HepG2 (cell line): ENCODE measurements at regions not wholly inside any gene's neighbourhood (a gene's known extent, or its start where the extent isn't known, plus 50 kb on each side); places are given as distances from the start of the nearest gene placed in this dataset.
A peak's percentile ranks its signal among the peaks of the same experiment; 100 is the strongest.

Experiments used
- AFF4 ChIP-seq: sonication (generic); formaldehyde crosslinking; IDR thresholded peaks from 2 replicates; pipeline ENCODE4 v1.4.0; 2020; ENCODE audit warnings: missing genetic modification reagents
- ATF7 ChIP-seq, 2 experiments: fragments of 450-650 bp in 1 of 2; sonication (generic) in 1 of 2; formaldehyde crosslinking in 1 of 2; IDR thresholded peaks; 2 replicates each; pipeline versions ENCODE4 v1.4.0 to v1.6.1; 2016 to 2020; ENCODE audit warnings: antibody characterized with exemption in 1 of 2, mild to moderate bottlenecking in 1 of 2, missing genetic modification reagents in 1 of 2
- CC2D1A ChIP-seq: sonication (generic); formaldehyde crosslinking; IDR thresholded peaks from 2 replicates; pipeline ENCODE4 v1.8.1; 2023; ENCODE audit warnings: mild to moderate bottlenecking, missing genetic modification reagents
- FLYWCH1 ChIP-seq: sonication (generic); formaldehyde crosslinking; IDR thresholded peaks from 2 replicates; pipeline ENCODE4 v1.8.1; 2023; ENCODE audit warnings: mild to moderate bottlenecking, missing genetic modification reagents
- GATAD1 ChIP-seq: IDR thresholded peaks from 2 replicates; pipeline ENCODE4 v1.6.1; 2016; ENCODE audit warnings: missing genetic modification reagents, missing compliant biosample characterization
- HNF4G ChIP-seq, 2 experiments: sonication (generic) in 1 of 2; formaldehyde crosslinking in 1 of 2; IDR thresholded peaks; 2 replicates each; pipeline versions ENCODE4 v1.4.0 to v1.6.1; 2011 to 2020; ENCODE audit warnings: borderline replicate concordance in 2 of 2, low read depth in 2 of 2, mild to moderate bottlenecking in 2 of 2, low read length in 1 of 2, missing genetic modification reagents in 1 of 2, moderate library complexity in 1 of 2
- LBX2 ChIP-seq: sonication (generic); formaldehyde crosslinking; IDR thresholded peaks from 2 replicates; pipeline ENCODE4 v1.5.0; 2020; ENCODE audit warnings: missing genetic modification reagents, mild to moderate bottlenecking, borderline replicate concordance
- NFRKB ChIP-seq: fragments of 450-650 bp; IDR thresholded peaks from 2 replicates; pipeline ENCODE4 v1.6.1; 2017
- PCBP1 ChIP-seq: fragments of 200-400 bp; formaldehyde crosslinking; IDR thresholded peaks from 2 replicates; pipeline ENCODE4 v1.6.1; 2017; ENCODE audit warnings: mild to moderate bottlenecking, low read depth, low read length, borderline replicate concordance
- PTBP1 ChIP-seq: fragments of 200-400 bp; formaldehyde crosslinking; IDR thresholded peaks from 2 replicates; pipeline ENCODE4 v1.6.1; 2018; ENCODE audit warnings: low read length, low read depth; ENCODE audit not compliant: poor library complexity, severe bottlenecking
- SIN3B ChIP-seq: fragments of 150-350 bp; IDR thresholded peaks from 2 replicates; pipeline ENCODE4 v1.6.1; 2014; ENCODE audit warnings: low read length
- SP5 ChIP-seq: IDR thresholded peaks from 2 replicates; pipeline ENCODE4 v1.6.1; 2016; ENCODE audit warnings: low read depth, borderline replicate concordance
- THAP8 ChIP-seq: sonication (generic); formaldehyde crosslinking; IDR thresholded peaks from 2 replicates; pipeline ENCODE4 v1.5.1; 2020; ENCODE audit warnings: missing genetic modification reagents, mild to moderate bottlenecking, borderline replicate concordance
- ZFP41 ChIP-seq: sonication (generic); formaldehyde crosslinking; IDR thresholded peaks from 2 replicates; pipeline ENCODE4 v1.4.0; 2020; ENCODE audit warnings: mild to moderate bottlenecking, missing genetic modification reagents, borderline replicate concordance
- ZNF251 ChIP-seq: sonication (generic); formaldehyde crosslinking; IDR thresholded peaks from 2 replicates; pipeline ENCODE4 v1.9.0; 2021; ENCODE audit warnings: mild to moderate bottlenecking, missing genetic modification reagents
- ZNF670 ChIP-seq: sonication (generic); formaldehyde crosslinking; IDR thresholded peaks from 2 replicates; pipeline ENCODE4 v1.8.0; 2022; ENCODE audit warnings: mild to moderate bottlenecking, missing genetic modification reagents, borderline replicate concordance
- ZUFSP ChIP-seq: sonication (generic); formaldehyde crosslinking; IDR thresholded peaks from 2 replicates; pipeline ENCODE4 v1.9.0; 2021; ENCODE audit warnings: missing genetic modification reagents, mild to moderate bottlenecking, borderline replicate concordance
- ZXDC ChIP-seq: sonication (generic); formaldehyde crosslinking; IDR thresholded peaks from 2 replicates; pipeline ENCODE4 v1.5.0; 2020; ENCODE audit warnings: mild to moderate bottlenecking, missing genetic modification reagents

GRCh38 chr5:139733698-139734538 is 61.7 kb upstream of the PSD2 start (continued):
- TF ChIP-seq ZUFSP (no peak), ZXDC (CRISPR knock-in tag) (no peak), GATAD1 (CRISPR knock-in tag) (peak; percentile 55; the same call in 1 of the 2 replicates), ATF7 (IDR thresholded peaks at IDR 0.05) (no peak), ATF7 (CRISPR knock-in tag; IDR thresholded peaks at IDR 0.05) (no peak; the same call in 1 of the 2 replicates), SP5 (CRISPR knock-in tag) (peak; percentile 93), ZFP41 (CRISPR knock-in tag) (0 out of 2 replicates have a peak, but pooled peaks have one; percentile 1), SIN3B (no peak), ZNF670 (CRISPR knock-in tag) (no peak; the same call in 1 of the 2 replicates), NFRKB (no peak), PCBP1 (peak; percentile 57; the same call in 1 of the 2 replicates), THAP8 (CRISPR knock-in tag) (peak; percentile 89; the same call in 1 of the 2 replicates), CC2D1A (CRISPR knock-in tag) (no peak), HNF4G (IDR thresholded peaks at IDR 0.05; ENCODE audit: borderline replicate concordance, low read depth, low read length) (peak; percentile 91), HNF4G (CRISPR knock-in tag; IDR thresholded peaks at IDR 0.05; ENCODE audit: borderline replicate concordance, low read depth) (peak; percentile 82; the same call in 1 of the 2 replicates), FLYWCH1 (no peak), AFF4 (CRISPR knock-in tag) (peak; percentile 64; the same call in 1 of the 2 replicates), ZNF251 (CRISPR knock-in tag) (no peak), LBX2 (no peak; the same call in 1 of the 2 replicates), PTBP1 (peak; percentile 90)
